Fibroblast of lung (primary cell): ENCODE measurements at regions not wholly inside any gene's neighbourhood (a gene's known extent, or its start where the extent isn't known, plus 50 kb on each side); places are given as distances from the start of the nearest gene placed in this dataset.

Experiments used
- EZH2 ChIP-seq: IDR thresholded peaks from 2 replicates; pipeline ENCODE4 v1.5.1; 2012; ENCODE audit warnings: low read length, control low read depth, mild to moderate bottlenecking; ENCODE audit errors: missing control alignments
- TF ChIP-seq, protein P1 (sequence below), 2 donors: IDR thresholded peaks in 1 of 2; conservative IDR thresholded peaks in 1 of 2; 1 replicate in 1 of 2; 2 replicates in 1 of 2; pipeline ENCODE4 v1.5.1; 2011 to 2012; ENCODE audit warnings: low read length in 2 of 2, control low read depth in 1 of 2, inconsistent platforms in 1 of 2, low read depth in 1 of 2, mild to moderate bottlenecking in 1 of 2

DNA sequence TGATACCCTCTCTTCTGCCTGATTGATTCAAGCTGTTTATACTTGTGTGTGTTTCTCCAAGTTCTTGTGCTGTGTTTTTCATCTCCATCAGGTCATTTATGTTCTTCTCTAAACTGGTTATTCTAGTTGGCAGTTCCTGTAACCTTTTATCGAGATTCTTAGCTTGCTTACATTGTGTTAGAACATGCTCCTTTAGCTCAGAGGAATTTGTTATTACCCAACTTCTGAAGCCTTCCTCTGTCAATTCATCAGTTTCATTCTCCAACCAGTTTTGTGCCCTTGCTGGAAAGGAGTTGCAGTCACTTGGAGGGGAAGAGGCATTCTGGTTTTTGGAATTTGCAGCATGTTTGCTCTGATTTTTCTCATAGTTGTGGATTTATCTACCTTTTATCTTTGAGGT is 126.2 kb upstream of the FTMT start:
- TF ChIP-seq, protein P1, sequence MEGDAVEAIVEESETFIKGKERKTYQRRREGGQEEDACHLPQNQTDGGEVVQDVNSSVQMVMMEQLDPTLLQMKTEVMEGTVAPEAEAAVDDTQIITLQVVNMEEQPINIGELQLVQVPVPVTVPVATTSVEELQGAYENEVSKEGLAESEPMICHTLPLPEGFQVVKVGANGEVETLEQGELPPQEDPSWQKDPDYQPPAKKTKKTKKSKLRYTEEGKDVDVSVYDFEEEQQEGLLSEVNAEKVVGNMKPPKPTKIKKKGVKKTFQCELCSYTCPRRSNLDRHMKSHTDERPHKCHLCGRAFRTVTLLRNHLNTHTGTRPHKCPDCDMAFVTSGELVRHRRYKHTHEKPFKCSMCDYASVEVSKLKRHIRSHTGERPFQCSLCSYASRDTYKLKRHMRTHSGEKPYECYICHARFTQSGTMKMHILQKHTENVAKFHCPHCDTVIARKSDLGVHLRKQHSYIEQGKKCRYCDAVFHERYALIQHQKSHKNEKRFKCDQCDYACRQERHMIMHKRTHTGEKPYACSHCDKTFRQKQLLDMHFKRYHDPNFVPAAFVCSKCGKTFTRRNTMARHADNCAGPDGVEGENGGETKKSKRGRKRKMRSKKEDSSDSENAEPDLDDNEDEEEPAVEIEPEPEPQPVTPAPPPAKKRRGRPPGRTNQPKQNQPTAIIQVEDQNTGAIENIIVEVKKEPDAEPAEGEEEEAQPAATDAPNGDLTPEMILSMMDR (conservative IDR thresholded peaks at IDR 0.05 in 1 of 2, IDR thresholded peaks at IDR 0.05 in 1 of 2; ENCODE audit: low read depth in 1 of 2, low read length in 2 of 2) = no peak
- no peak for TF ChIP-seq EZH2
